OCI-LY7 (cell line): ENCODE measurements at regions not wholly inside any gene's neighbourhood (a gene's known extent, or its start where the extent isn't known, plus 50 kb on each side); places are given as distances from the start of the nearest gene placed in this dataset.

Source experiments
- EZH2phosphoT487 ChIP-seq: fragments of 200-600 bp; sonication (generic); IDR thresholded peaks from 2 replicates; pipeline ENCODE4 v1.6.1; 2018; ENCODE audit warnings: low read depth, borderline replicate concordance, mild to moderate bottlenecking, mixed run types, antibody characterized with exemption, low read length, moderate library complexity, mixed read lengths
- TF ChIP-seq, protein P1 (sequence below): fragments of 200-600 bp; sonication (generic); conservative IDR thresholded peaks from 2 replicates; pipeline ENCODE4 v1.5.1; 2014; ENCODE audit warnings: mild to moderate bottlenecking, antibody characterized with exemption, low read length, moderate library complexity, mixed read lengths

DNA sequence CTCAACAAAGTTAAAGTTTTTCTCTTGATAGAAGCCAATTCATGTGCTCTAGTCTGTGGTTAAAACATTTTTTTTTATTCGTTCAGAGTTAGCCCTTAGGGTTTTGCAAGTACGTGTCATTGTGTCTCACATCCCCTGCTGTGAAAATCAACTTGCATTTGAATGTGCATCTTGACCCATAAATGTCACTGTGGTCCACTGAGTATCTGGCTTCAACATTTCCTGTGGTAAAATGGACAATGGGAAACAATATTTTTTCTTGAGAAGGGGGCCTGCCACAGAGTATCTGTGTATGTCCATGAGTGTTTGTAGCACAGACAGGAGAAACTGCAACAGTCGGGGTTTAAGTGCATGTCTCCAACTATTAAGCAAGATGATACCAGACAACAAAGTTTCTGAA lies 554.8 kb upstream of the TENM3 start:
- TF ChIP-seq, protein P1, sequence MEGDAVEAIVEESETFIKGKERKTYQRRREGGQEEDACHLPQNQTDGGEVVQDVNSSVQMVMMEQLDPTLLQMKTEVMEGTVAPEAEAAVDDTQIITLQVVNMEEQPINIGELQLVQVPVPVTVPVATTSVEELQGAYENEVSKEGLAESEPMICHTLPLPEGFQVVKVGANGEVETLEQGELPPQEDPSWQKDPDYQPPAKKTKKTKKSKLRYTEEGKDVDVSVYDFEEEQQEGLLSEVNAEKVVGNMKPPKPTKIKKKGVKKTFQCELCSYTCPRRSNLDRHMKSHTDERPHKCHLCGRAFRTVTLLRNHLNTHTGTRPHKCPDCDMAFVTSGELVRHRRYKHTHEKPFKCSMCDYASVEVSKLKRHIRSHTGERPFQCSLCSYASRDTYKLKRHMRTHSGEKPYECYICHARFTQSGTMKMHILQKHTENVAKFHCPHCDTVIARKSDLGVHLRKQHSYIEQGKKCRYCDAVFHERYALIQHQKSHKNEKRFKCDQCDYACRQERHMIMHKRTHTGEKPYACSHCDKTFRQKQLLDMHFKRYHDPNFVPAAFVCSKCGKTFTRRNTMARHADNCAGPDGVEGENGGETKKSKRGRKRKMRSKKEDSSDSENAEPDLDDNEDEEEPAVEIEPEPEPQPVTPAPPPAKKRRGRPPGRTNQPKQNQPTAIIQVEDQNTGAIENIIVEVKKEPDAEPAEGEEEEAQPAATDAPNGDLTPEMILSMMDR, result no peak
- TF ChIP-seq EZH2phosphoT487, result no peak
